ENCODE measurements at regions not wholly inside any gene's neighbourhood (a gene's known extent, or its start where the extent isn't known, plus 50 kb on each side); places are given as distances from the start of the nearest gene placed in this dataset.

- intact Hi-C loops (cut with DNase I; ENCODE audit: low total_unique reads) (no loop called here), in situ Hi-C loops (cut with MboI; ENCODE audit: low sequenced_read_pairs in 4 of 4) (no loop called here)
- H3K9me3 ChIP-seq, result no peaks in the 10 kb centered on the region
- no peak for ATAC-seq
- no peaks in the 10 kb centered on the region for H3K36me3 ChIP-seq
- H3K27me3 ChIP-seq, result no peaks in the 10 kb centered on the region
- TF ChIP-seq POLR2A (IDR thresholded peaks at IDR 0.05), result no peak
- no peak for TF ChIP-seq CTCF (IDR thresholded peaks at IDR 0.05 in 4 of 5, conservative IDR thresholded peaks at IDR 0.05 in 1 of 5)
- no peak for DNase-seq
- H3K4me3 ChIP-seq, result no peak overlapping the region
- no peaks in the 10 kb centered on the region for H3K4me1 ChIP-seq
- H3K27ac ChIP-seq, result no peak overlapping the region
Observed at GRCh38 chr21:19557488-19557887, 1153.9 kb upstream of the TMPRSS15 start.

GRCh38 chr21:19565587-19565986 is 1162.0 kb upstream of the TMPRSS15 start:
- Histone ChIP-seq H3K4me3 (no peak overlapping the region), H3K27ac (no peak overlapping the region), H3K4me1 (no peaks in the 10 kb centered on the region), H3K36me3 (no peaks in the 10 kb centered on the region), H3K27me3 (no peaks in the 10 kb centered on the region), H3K9me3 (no peaks in the 10 kb centered on the region)
- in situ Hi-C loops (cut with MboI; ENCODE audit: low sequenced_read_pairs in 4 of 4), result no loop called here
- no peak for ATAC-seq
- intact Hi-C loops (cut with DNase I; ENCODE audit: low total_unique reads), result no loop called here
- no peak for DNase-seq
- no peak for TF ChIP-seq POLR2A (IDR thresholded peaks at IDR 0.05)
- TF ChIP-seq CTCF (IDR thresholded peaks at IDR 0.05 in 4 of 5, conservative IDR thresholded peaks at IDR 0.05 in 1 of 5), result no peak

DNA sequence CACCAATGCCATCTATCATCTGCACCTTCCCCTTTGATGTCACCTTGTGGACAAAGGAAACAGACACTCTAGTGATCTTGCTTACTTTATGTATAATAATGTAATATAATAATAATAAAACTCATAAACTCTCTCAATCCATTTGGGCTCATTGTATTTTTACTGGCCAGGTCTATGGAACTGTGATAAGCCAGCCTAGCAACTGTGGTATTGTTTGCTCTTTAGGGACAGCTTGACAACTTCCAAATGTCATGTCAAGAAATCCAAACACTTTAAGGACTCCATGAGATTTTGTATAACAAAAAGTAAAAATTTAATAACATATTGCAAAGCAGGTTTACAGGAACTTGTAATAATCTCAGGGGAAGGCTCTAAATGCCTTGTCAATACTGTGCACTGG is 1163.4 kb upstream of the TMPRSS15 start:
- no peak for TF ChIP-seq POLR2A (IDR thresholded peaks at IDR 0.05)
- no peak for TF ChIP-seq CTCF (IDR thresholded peaks at IDR 0.05 in 4 of 5, conservative IDR thresholded peaks at IDR 0.05 in 1 of 5)
- no peak overlapping the region for H3K27ac ChIP-seq
- intact Hi-C loops (cut with DNase I; ENCODE audit: low total_unique reads) (no loop called here), in situ Hi-C loops (cut with MboI; ENCODE audit: low sequenced_read_pairs in 4 of 4) (no loop called here)
- H3K4me3 ChIP-seq, result no peak overlapping the region
- no peaks in the 10 kb centered on the region for H3K4me1 ChIP-seq
- H3K27me3 ChIP-seq, result no peaks in the 10 kb centered on the region
- no peaks in the 10 kb centered on the region for H3K9me3 ChIP-seq
- DNase-seq, result no peak
- no peaks in the 10 kb centered on the region for H3K36me3 ChIP-seq
- ATAC-seq, result no peak

DNA sequence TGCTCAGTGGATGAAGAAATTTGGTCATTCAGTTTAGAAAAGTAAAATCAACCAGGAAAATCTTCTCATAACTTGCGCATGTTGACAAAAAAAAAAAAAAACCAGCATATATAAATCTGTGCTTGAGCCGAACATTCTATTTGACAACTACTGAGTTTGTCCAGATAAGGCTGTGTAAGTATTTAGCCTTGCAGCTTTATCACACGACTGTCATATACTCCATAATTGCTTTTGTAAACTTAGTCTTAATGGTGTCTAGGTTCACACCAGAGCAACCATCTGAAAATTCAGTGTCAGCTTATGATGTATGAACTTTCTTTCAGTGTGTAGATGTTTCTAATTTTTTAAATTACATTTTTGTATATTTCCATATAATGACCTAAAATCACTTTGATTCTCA is 1173.8 kb upstream of the TMPRSS15 start:
- ATAC-seq, result no peak
- Histone ChIP-seq H3K27me3 (no peaks in the 10 kb centered on the region), H3K36me3 (no peaks in the 10 kb centered on the region), H3K4me3 (no peak overlapping the region), H3K9me3 (no peaks in the 10 kb centered on the region), H3K4me1 (no peaks in the 10 kb centered on the region), H3K27ac (no peak overlapping the region)
- DNase-seq, result no peak
- intact Hi-C loops (cut with DNase I; ENCODE audit: low total_unique reads) (no loop called here), in situ Hi-C loops (cut with MboI; ENCODE audit: low sequenced_read_pairs in 4 of 4) (no loop called here)
- TF ChIP-seq CTCF (IDR thresholded peaks at IDR 0.05 in 4 of 5, conservative IDR thresholded peaks at IDR 0.05 in 1 of 5) (no peak), POLR2A (IDR thresholded peaks at IDR 0.05) (no peak)

DNA sequence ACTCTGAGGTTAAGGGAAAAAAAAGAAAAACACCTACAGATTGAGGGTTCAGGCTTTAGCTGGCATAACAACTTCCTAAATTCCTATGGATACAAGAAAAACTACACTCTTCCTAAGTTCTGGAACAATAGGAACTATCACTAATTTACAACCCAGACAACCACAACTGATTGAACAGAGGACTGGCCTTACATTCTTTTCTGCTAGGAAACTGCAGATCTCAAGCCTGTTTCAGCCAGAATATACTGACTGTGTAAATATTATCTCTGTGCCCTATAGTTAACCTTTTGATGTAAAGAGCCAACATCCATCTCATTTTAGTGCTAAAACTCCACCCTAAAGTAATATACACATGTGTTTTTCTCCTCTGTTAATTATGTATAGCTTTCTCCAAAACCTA is 1186.5 kb upstream of the TMPRSS15 start:
- no peaks in the 10 kb centered on the region for H3K9me3 ChIP-seq
- no peak overlapping the region for H3K4me3 ChIP-seq
- H3K36me3 ChIP-seq, result no peaks in the 10 kb centered on the region
- no peak for TF ChIP-seq CTCF (IDR thresholded peaks at IDR 0.05 in 4 of 5, conservative IDR thresholded peaks at IDR 0.05 in 1 of 5)
- TF ChIP-seq POLR2A (IDR thresholded peaks at IDR 0.05), result no peak
- DNase-seq (no peak), ATAC-seq (no peak)
- H3K27me3 ChIP-seq, result no peaks in the 10 kb centered on the region
- in situ Hi-C loops (cut with MboI; ENCODE audit: low sequenced_read_pairs in 4 of 4) (no loop called here), intact Hi-C loops (cut with DNase I; ENCODE audit: low total_unique reads) (no loop called here)
- H3K27ac ChIP-seq, result no peak overlapping the region
- no peaks in the 10 kb centered on the region for H3K4me1 ChIP-seq

Data from gastrocnemius medialis (tissue), 4 donors.